ENCODE measurements at regions not wholly inside any gene's neighbourhood (a gene's known extent, or its start where the extent isn't known, plus 50 kb on each side); places are given as distances from the start of the nearest gene placed in this dataset.

DNA sequence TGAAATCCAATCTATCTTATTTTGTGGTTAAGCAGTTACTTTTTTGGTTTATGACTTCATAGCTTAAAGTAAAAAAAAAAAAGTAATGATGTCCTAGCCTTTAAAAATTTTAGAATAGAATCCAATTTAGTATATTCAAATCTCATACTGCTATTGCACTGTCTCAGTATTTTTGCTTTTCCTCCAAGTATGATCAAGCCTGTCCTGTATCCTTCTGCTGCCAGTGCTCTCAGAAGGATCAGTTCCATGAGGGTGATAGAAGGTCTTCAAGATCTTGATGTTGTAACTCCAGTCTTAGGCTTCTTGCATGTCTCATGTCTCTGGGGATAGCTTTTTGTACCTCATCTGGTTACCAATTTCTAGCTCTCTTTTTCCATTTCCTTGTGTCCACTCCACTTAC, 324.2 kb upstream of the FAR2 start:
- Histone ChIP-seq H3K79me1 (ENCODE audit: insufficient read depth, low read depth, low read length, poor library complexity, severe bottlenecking) (no peaks in the 10 kb centered on the region), H2BK20ac (ENCODE audit: low read depth, low read length, poor library complexity, severe bottlenecking) (no peak overlapping the region), H2BK5ac (ENCODE audit: insufficient read length, low read length) (no peak overlapping the region), H3T11ph (ENCODE audit: low read length) (no peak overlapping the region), H2AK5ac (ENCODE audit: insufficient read length, low read length) (no peak overlapping the region), H3K4me1 (ENCODE audit: insufficient read depth, low read length) (no peaks in the 10 kb centered on the region; the same call in 1 of the 2 replicates), H2BK12ac (ENCODE audit: insufficient read length, low read depth, low read length) (no peak overlapping the region), H3K79me2 (ENCODE audit: insufficient read depth, low read length) (no peaks in the 10 kb centered on the region), H3K9ac (ENCODE audit: extremely low read depth, insufficient read length, low read length) (no peak overlapping the region), H4K5ac (ENCODE audit: insufficient read length, low read depth, low read length) (no peak overlapping the region), H3K14ac (ENCODE audit: insufficient read depth, low read length) (no peak overlapping the region), H3K9me3 (ENCODE audit: control insufficient read depth, low read depth, low read length) (no peaks in the 10 kb centered on the region), H3K23ac (ENCODE audit: insufficient read length, low read depth, low read length) (no peak overlapping the region), H3K4ac (ENCODE audit: low read depth, low read length) (no peak overlapping the region), H4K8ac (replicated peaks; ENCODE audit: insufficient read length, low read depth, low read length) (no peak overlapping the region), H2BK15ac (ENCODE audit: low read depth, low read length) (no peak overlapping the region), H3K4me2 (ENCODE audit: insufficient read depth, insufficient read length, low read length) (no peak overlapping the region), H4K91ac (ENCODE audit: insufficient read length, low read depth, low read length) (no peak overlapping the region), H3K27me3 (ENCODE audit: insufficient read depth, low read length) (no peaks in the 10 kb centered on the region), H4K20me1 (ENCODE audit: control insufficient read depth, insufficient read depth, insufficient read length) (no peaks in the 10 kb centered on the region), H3K27ac (ENCODE audit: insufficient read length, low read depth, low read length) (no peak overlapping the region), H2BK120ac (ENCODE audit: low read depth, low read length, poor library complexity, severe bottlenecking) (no peak overlapping the region), H3K18ac (ENCODE audit: insufficient read length, low read depth, low read length) (no peak overlapping the region), H3K23me2 (ENCODE audit: insufficient read length, low read depth, low read length, poor library complexity, severe bottlenecking) (no peaks in the 10 kb centered on the region), H2AFZ (ENCODE audit: low read length) (no peak overlapping the region), H3K56ac (ENCODE audit: insufficient read length, low read depth, low read length) (no peak overlapping the region)
- no peak overlapping the region for H3K4me3 Mint-ChIP-seq
- peaks cover 0 to 1% (median 0%) of the 10 kb centered on the region in 3 experiments; a peak in 1 of 7 replicates for H3K36me3 Mint-ChIP-seq (ENCODE audit: insufficient read depth in 1 of 3, low read depth in 3 of 3)
- peaks cover 4 to 7% of the 10 kb centered on the region in 2 experiments for H3K4me1 Mint-ChIP-seq
- TF ChIP-seq, protein P1, sequence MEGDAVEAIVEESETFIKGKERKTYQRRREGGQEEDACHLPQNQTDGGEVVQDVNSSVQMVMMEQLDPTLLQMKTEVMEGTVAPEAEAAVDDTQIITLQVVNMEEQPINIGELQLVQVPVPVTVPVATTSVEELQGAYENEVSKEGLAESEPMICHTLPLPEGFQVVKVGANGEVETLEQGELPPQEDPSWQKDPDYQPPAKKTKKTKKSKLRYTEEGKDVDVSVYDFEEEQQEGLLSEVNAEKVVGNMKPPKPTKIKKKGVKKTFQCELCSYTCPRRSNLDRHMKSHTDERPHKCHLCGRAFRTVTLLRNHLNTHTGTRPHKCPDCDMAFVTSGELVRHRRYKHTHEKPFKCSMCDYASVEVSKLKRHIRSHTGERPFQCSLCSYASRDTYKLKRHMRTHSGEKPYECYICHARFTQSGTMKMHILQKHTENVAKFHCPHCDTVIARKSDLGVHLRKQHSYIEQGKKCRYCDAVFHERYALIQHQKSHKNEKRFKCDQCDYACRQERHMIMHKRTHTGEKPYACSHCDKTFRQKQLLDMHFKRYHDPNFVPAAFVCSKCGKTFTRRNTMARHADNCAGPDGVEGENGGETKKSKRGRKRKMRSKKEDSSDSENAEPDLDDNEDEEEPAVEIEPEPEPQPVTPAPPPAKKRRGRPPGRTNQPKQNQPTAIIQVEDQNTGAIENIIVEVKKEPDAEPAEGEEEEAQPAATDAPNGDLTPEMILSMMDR (conservative IDR thresholded peaks at IDR 0.05), result no peak
- DNase-seq, result no peak
- no peaks in the 10 kb centered on the region for H3K27me3 Mint-ChIP-seq (ENCODE audit: low read depth)
- H3K27ac Mint-ChIP-seq, result no peak overlapping the region
- H3K9me3 Mint-ChIP-seq, result peaks cover 0 to 1% of the 10 kb centered on the region in 2 experiments; a peak in 1 of 5 replicates

Data from H9 (cell line).